HFFc6 (cell line): ENCODE measurements at regions not wholly inside any gene's neighbourhood (a gene's known extent, or its start where the extent isn't known, plus 50 kb on each side); places are given as distances from the start of the nearest gene placed in this dataset.

Experiments used
- DNase-seq: peaks from one replicate; pipeline ENCODE4 v3.0.0-alpha.2; 2018
- H3K27ac Mint-ChIP-seq: 2 replicates; pipeline ENCODE4 v1.8.0; 2020; ENCODE audit warnings: mild to moderate bottlenecking, mixed read lengths
- H3K27me3 Mint-ChIP-seq: 2 replicates; pipeline ENCODE4 v1.8.0; 2021; ENCODE audit warnings: mild to moderate bottlenecking, moderate library complexity, mixed read lengths; ENCODE audit not compliant: insufficient read depth
- H3K36me3 Mint-ChIP-seq: 2 replicates; pipeline ENCODE4 v1.8.0; 2021; ENCODE audit warnings: low read depth, mixed read lengths
- H3K4me1 Mint-ChIP-seq: 2 replicates; pipeline ENCODE4 v1.8.0; 2020; ENCODE audit warnings: low read depth, mixed read lengths
- H3K4me3 Mint-ChIP-seq: 2 replicates; pipeline ENCODE4 v1.8.0; 2020; ENCODE audit warnings: mild to moderate bottlenecking, moderate library complexity, mixed read lengths
- H3K9me3 Mint-ChIP-seq: 2 replicates; pipeline ENCODE4 v1.8.0; 2020; ENCODE audit warnings: mild to moderate bottlenecking, mixed read lengths
- TF ChIP-seq, protein P1 (sequence below): fragments of 200-600 bp; sonication (generic); IDR thresholded peaks from 2 replicates; pipeline ENCODE4 v1.5.0; 2021; ENCODE audit warnings: antibody characterized with exemption, mild to moderate bottlenecking

GRCh38 chr7:125966278-125967048, 1036.8 kb upstream of the POT1 start:
- Mint-ChIP-seq H3K9me3 (peaks cover 24% of the 10 kb centered on the region), H3K36me3 (no peaks in the 10 kb centered on the region), H3K27me3 (no peaks in the 10 kb centered on the region), H3K4me3 (no peak overlapping the region), H3K4me1 (no peaks in the 10 kb centered on the region), H3K27ac (no peak overlapping the region)
- no peak for DNase-seq
- TF ChIP-seq, protein P1, sequence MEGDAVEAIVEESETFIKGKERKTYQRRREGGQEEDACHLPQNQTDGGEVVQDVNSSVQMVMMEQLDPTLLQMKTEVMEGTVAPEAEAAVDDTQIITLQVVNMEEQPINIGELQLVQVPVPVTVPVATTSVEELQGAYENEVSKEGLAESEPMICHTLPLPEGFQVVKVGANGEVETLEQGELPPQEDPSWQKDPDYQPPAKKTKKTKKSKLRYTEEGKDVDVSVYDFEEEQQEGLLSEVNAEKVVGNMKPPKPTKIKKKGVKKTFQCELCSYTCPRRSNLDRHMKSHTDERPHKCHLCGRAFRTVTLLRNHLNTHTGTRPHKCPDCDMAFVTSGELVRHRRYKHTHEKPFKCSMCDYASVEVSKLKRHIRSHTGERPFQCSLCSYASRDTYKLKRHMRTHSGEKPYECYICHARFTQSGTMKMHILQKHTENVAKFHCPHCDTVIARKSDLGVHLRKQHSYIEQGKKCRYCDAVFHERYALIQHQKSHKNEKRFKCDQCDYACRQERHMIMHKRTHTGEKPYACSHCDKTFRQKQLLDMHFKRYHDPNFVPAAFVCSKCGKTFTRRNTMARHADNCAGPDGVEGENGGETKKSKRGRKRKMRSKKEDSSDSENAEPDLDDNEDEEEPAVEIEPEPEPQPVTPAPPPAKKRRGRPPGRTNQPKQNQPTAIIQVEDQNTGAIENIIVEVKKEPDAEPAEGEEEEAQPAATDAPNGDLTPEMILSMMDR: no peak

- H3K4me3 Mint-ChIP-seq: no peak overlapping the region
- TF ChIP-seq, protein P1: no peak
- no peaks in the 10 kb centered on the region for H3K4me1 Mint-ChIP-seq
- no peaks in the 10 kb centered on the region for H3K36me3 Mint-ChIP-seq
- no peak for DNase-seq
- H3K9me3 Mint-ChIP-seq: peaks cover 24% of the 10 kb centered on the region
- H3K27me3 Mint-ChIP-seq: no peaks in the 10 kb centered on the region
- H3K27ac Mint-ChIP-seq: no peak overlapping the region
These were observed 1005.3 kb upstream of the POT1 start for GRCh38 chr7:125934955-125935354.

- H3K36me3 Mint-ChIP-seq: no peaks in the 10 kb centered on the region
- no peak overlapping the region for H3K4me3 Mint-ChIP-seq
- TF ChIP-seq, protein P1: no peak
- H3K9me3 Mint-ChIP-seq: peaks cover 24% of the 10 kb centered on the region
- no peak overlapping the region for H3K27ac Mint-ChIP-seq
- H3K27me3 Mint-ChIP-seq: no peaks in the 10 kb centered on the region
- no peaks in the 10 kb centered on the region for H3K4me1 Mint-ChIP-seq
- no peak for DNase-seq
These were observed 1004.9 kb upstream of the POT1 start for GRCh38 chr7:125934539-125934938.

GRCh38 chr7:125930848-125931247, 1001.2 kb upstream of the POT1 start:
- Mint-ChIP-seq H3K36me3 (no peaks in the 10 kb centered on the region), H3K27me3 (no peaks in the 10 kb centered on the region), H3K4me1 (no peaks in the 10 kb centered on the region), H3K4me3 (no peak overlapping the region), H3K9me3 (peaks cover 20% of the 10 kb centered on the region), H3K27ac (no peak overlapping the region)
- no peak for DNase-seq
- TF ChIP-seq, protein P1: no peak

DNA sequence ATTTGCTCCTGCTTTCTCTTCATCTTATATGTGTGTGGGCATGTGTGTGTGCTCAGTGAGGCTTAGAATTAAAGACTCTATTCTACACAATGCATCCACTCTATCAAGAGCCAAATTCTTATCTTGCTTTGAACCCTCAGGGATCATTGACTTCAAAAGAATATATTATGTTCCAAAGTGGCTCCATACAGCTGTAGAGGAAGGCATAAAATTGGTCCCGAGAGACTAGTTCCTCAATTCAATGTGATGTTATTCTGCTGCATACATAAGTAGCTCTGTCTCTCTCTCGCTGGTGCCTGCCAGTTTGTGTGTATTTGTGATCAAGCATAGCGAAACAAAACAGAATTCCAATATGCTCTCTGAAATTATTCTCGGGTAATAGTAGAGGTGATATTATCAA, 997.9 kb upstream of the POT1 start:
- H3K4me3 Mint-ChIP-seq: no peak overlapping the region
- H3K27me3 Mint-ChIP-seq: no peaks in the 10 kb centered on the region
- H3K9me3 Mint-ChIP-seq: peaks cover 27% of the 10 kb centered on the region
- H3K4me1 Mint-ChIP-seq: no peaks in the 10 kb centered on the region
- TF ChIP-seq, protein P1: no peak
- no peak overlapping the region for H3K27ac Mint-ChIP-seq
- DNase-seq: no peak
- no peaks in the 10 kb centered on the region for H3K36me3 Mint-ChIP-seq
